ENCODE measurements at regions not wholly inside any gene's neighbourhood (a gene's known extent, or its start where the extent isn't known, plus 50 kb on each side); places are given as distances from the start of the nearest gene placed in this dataset.

DNA sequence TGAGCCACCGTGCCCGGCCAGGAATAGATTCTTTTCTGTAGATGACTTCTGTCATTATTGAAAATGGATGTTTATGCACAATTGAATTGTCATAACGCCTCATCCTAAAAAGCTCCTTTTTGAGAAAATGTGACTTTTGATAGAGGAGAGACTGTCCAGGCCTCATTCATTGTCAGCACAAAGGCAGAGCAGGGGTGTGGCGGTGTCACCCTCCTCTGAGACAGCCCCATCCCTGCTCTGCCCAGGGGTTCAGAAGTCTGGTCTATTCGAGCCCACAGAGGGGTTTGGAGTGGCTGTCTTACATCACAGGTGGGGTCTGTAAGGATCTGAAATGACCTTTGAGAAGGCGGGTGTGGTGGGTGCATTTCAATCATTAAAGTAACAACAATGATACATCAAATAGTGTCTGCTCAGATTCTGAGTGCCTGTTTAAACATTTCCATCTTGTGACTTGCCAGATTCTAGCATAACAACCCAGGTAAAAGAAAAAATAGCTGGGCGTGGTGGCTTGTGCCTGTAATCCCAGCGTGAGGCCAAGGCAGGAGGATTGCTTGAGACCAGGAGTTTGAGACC lies 161.0 kb downstream of the SEC14L1 start:
- ATAC-seq: no peak
- peaks cover 0 to 12% (median 0%) of the 10 kb centered on the region in 11 donors for H3K9me3 ChIP-seq
- 89 to 94% methylated on average over 8 of the region's 8 CpGs for WGBS, 2 donors
- intact Hi-C loops (cut with DNase I): no loop called here
- TF ChIP-seq, protein P1, sequence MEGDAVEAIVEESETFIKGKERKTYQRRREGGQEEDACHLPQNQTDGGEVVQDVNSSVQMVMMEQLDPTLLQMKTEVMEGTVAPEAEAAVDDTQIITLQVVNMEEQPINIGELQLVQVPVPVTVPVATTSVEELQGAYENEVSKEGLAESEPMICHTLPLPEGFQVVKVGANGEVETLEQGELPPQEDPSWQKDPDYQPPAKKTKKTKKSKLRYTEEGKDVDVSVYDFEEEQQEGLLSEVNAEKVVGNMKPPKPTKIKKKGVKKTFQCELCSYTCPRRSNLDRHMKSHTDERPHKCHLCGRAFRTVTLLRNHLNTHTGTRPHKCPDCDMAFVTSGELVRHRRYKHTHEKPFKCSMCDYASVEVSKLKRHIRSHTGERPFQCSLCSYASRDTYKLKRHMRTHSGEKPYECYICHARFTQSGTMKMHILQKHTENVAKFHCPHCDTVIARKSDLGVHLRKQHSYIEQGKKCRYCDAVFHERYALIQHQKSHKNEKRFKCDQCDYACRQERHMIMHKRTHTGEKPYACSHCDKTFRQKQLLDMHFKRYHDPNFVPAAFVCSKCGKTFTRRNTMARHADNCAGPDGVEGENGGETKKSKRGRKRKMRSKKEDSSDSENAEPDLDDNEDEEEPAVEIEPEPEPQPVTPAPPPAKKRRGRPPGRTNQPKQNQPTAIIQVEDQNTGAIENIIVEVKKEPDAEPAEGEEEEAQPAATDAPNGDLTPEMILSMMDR (IDR thresholded peaks at IDR 0.05): no peak
- no peak for DNase-seq
- no peak overlapping the region for H3K4me3 ChIP-seq
- H3K27me3 ChIP-seq: no peaks in the 10 kb centered on the region
- H3K36me3 ChIP-seq: no peaks in the 10 kb centered on the region
- H3K27ac ChIP-seq: no peak overlapping the region
- peaks cover 0 to 4% (median 0%) of the 10 kb centered on the region in 9 donors for H3K4me1 ChIP-seq

DNA sequence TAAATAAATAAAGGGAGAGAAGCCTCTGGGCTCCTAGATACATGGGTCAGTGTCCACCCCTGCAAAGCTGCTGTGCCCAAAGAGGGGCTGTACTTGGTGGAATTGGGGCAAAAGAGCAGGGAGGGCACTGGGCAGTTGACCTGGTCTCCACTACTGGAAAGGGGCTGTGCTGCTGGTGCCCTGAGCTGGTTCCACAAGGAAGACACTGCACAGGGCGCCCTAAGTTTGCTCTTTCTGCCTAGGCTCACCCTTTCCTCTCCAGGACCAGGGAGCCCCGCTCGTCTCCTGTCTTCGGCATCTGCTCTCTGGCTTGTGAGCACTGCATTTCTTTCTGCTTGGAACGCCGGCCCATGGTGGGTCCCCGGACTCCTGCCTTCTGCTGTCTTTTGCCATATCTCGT lies 161.9 kb downstream of the SEC14L1 start:
- no peak for ATAC-seq
- TF ChIP-seq, protein P1 (IDR thresholded peaks at IDR 0.05): no peak
- Histone ChIP-seq H3K27ac (no peak overlapping the region), H3K9me3 (peaks cover 0 to 12% (median 0%) of the 10 kb centered on the region in 11 donors), H3K4me3 (no peak overlapping the region), H3K36me3 (no peaks in the 10 kb centered on the region), H3K4me1 (peaks cover 0 to 4% (median 0%) of the 10 kb centered on the region in 9 donors), H3K27me3 (no peaks in the 10 kb centered on the region)
- DNase-seq: no peak
- intact Hi-C loops (cut with DNase I): no loop called here
- 94% methylated on average over 8 of the region's 8 CpGs for WGBS, 2 donors

DNA sequence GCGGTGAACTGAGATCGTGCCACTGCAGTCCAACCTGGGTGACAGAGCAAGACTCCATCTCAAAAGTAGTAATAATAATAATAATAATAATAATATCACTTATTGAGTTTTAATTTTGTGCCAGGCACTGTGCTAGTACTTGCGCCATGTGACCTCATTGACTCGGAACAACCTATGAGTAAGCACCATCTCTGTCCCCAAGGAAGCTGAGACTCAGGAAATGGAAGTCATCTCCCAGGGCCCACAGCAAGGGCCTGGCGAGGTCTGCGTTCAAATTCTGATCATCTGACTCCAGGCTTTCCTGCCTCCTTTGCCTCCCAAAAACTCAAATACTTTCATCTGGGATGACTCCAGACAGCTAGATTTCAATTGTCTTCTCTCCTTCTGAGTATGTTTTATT lies 162.9 kb downstream of the SEC14L1 start:
- H3K4me1 ChIP-seq: peaks cover 0 to 10% (median 2%) of the 10 kb centered on the region in 9 donors
- DNase-seq (no peak), ATAC-seq (no peak)
- H3K27ac ChIP-seq: no peak overlapping the region
- peaks cover 0 to 8% (median 0%) of the 10 kb centered on the region in 11 donors for H3K9me3 ChIP-seq
- H3K4me3 ChIP-seq: no peak overlapping the region
- no peaks in the 10 kb centered on the region for H3K27me3 ChIP-seq
- TF ChIP-seq, protein P1 (IDR thresholded peaks at IDR 0.05): no peak
- no peaks in the 10 kb centered on the region for H3K36me3 ChIP-seq
- intact Hi-C loops (cut with DNase I): no loop called here
- 91 to 93% methylated on average over 6 of the region's 6 CpGs for WGBS, 2 donors

DNA sequence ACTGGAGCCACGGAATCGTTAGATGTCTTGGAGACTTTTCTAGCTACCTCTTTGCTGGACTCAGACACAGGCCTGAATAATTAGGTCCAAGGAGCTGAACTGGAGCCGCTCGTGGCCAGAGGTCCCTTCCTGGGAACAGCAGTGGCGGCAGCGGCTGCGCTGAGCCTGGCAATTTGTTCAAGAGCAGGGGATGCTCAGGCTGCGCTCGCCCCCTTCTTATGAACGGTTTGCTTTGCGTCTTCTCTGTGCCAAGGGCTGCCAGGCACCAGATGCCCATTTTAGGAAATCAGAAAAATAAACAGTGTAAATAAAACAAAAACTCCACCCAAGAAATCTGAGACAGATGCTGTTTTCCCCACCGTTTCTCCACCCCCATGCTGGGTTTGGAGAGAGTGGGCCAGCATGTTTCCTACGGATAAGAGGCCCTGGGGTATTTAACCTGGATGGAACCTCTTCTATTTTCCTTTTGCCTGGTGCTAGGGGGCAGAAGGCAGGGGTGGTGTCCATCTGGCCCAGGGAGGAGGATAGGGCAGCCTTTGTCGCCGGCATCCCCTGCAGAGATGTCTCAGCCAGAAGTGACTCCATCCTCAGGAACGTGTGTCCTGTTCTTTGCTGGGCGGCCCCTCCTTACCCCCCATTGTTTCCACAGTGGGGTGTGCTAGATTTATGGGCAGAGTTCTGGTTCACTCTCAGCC lies 163.4 kb downstream of the SEC14L1 start:
- peaks cover 0 to 2% (median 0%) of the 10 kb centered on the region in 11 donors for H3K9me3 ChIP-seq
- no peak for DNase-seq
- intact Hi-C loops (cut with DNase I): no loop called here
- 83 to 84% methylated on average over 17 of the region's 17 CpGs for WGBS, 2 donors
- H3K27ac ChIP-seq: no peak overlapping the region
- no peaks in the 10 kb centered on the region for H3K36me3 ChIP-seq
- H3K4me3 ChIP-seq: no peak overlapping the region
- H3K27me3 ChIP-seq: no peaks in the 10 kb centered on the region
- ATAC-seq: no peak
- H3K4me1 ChIP-seq: peaks cover 0 to 16% (median 2%) of the 10 kb centered on the region in 9 donors
- TF ChIP-seq, protein P1 (IDR thresholded peaks at IDR 0.05): no peak
